GM04504 (cell line): ENCODE measurements at regions not wholly inside any gene's neighbourhood (a gene's known extent, or its start where the extent isn't known, plus 50 kb on each side); places are given as distances from the start of the nearest gene placed in this dataset.
"Not testable (repeated sequence)": the region's sequence is repeated elsewhere in the genome, so short reads cannot be mapped to it uniquely, and the experiment has no call there.

Experiments
- DNase-seq: peaks from one replicate; pipeline ENCODE4 v3.0.0-alpha.2; 2012; ENCODE audit warnings: low read depth

DNA sequence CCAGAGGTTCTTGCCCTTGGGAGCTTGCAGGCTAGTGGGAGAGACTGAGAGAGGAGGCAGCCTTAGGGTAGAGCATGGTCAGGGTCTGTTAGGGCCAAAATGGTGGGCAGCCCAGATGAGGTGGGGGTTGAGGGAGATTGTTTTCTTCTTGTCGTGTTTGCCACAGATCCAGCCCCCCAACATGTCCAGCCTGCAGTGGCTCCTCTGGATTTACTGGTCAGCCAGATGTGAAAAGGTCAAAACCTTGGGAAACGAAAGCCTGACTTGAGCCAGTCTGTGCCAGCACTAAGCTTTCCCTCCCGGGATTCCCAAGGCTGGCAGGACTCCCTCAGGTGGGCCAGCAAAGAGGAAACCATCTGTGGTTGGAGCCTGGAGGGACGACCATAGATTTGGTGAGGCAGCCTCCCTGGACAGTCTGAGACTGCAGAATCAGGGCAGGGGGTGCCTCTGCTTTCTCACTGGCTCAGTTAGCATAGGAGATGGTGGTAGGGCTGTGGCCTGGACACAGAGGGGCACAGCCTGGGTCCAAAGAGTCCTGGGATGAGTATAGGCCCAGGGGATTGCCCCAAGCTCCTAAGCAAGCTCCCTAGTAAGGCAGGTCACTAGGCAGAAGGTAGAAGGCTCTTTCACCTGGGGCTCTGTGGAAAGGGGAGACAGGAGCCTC is 51.2 kb upstream of the PRR23C start:
- no peak for DNase-seq

DNA sequence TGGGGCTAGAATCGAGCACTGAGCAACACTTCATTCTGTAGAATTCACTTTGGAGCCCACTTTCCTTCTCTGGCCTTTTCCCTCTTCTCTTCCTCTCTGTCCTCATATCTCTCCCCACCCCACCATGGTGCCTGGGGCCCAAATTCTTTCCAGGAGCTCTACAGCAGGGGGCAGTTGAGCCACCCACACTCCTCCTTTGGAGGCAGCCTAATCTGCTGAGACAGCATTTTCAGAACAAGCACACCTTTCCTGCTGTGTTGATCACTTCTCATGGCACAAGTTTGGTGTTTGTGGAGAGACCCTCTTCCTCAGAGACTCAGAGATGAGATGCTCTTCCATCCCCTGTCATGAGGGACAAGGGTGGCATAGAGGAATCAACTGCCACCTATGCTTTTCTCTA is 52.0 kb upstream of the PRR23C start:
- no peak for DNase-seq

DNA sequence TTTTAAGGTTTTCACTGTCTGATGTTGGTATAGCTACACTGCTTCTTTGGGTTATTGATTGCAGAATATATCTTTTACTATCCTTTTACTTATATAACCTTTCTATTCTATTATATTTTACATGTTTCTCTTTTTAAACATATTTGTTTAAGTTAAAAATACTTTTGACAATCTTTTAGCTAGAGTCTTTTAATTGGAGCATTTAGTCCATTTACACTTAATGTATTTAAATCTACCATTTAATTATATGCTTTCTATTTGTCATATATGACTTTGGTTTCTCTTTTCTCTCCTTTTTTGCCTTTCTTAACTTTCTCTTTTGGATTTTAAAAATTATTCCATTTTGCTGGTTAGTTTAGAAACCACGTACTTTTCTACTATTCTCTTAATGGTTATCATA is 53.7 kb upstream of the PRR23C start:
- DNase-seq = no peak

DNA sequence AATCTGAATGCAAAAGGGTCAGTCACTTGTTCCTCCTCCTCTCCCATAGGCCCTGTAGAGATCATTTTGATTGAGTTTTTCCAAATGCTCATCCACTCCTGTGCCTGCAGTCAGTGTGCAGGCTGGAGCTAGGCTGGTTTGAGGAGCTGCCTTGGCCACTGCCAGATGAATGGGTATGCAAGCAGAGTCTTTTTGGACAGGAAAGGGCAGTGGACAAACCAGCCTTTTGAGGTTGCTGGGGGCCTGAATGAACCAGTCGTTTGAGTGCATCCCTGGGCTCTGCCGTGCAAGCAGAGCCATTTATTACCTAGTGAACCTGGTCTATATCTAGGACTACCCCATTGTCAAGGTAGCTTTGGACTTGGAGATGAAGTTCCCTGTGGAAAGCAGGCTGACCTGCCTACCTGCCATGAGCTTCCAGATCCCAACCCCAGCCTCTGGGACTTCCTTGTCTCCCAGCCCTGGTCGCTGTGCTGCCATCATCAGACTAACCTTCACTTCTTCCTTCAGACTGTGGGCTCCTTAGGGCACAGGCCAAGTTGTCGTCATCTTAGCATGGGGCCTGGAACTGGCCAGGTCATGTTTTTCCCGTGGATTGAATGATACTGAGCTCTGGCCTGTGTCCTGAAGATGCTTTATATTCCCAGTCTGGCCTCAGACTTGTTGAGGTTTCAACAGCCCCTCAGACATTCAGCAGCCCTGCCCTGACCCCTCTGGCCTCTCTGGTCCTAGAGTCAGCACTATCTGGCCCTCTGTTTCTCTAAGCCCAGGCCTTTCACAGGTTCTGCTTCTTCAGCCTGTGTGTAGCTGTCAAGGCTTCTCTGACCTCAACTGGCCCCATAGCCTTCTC is 55.5 kb upstream of the PRR23C start:
- no peak for DNase-seq

DNA sequence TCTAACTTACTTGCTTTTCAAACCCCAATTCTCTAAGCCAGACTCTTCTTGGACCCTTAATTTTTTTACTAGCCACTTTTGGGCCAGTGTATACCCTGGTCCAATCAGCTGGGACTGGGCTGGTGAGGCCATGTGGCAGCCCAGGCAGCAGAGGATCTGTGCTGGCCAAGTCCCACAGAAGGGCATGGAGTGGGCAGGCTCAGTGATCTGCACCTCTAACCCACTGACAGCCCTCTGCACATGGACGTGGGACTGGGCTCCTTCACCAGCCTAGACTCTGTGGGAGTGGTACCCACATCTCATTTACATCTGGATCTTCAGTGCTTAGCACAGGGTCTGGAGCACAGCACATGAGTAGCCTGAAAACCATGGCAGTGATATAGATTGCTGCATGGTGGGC is 56.1 kb upstream of the PRR23C start:
- DNase-seq = no peak

DNA sequence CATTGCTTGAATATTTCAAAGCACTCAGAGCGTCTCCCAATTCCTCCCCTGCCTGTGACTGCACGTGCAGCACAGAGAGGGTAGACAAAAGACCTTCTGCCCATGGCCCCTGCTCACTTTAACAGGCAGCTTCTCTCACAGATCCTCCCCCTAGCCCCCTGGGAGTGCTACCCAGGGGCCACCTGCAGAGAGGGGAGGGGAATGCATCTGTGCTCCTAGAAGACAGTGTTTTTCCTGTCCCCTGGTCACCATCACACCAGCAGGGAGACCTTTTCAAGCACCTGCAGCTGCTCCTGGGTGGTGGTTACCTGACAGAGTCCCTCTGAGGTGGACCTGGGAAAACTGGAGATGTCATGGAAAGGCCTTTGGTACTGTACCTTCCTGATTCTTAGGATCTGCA is 56.7 kb upstream of the PRR23C start:
- no peak for DNase-seq

DNA sequence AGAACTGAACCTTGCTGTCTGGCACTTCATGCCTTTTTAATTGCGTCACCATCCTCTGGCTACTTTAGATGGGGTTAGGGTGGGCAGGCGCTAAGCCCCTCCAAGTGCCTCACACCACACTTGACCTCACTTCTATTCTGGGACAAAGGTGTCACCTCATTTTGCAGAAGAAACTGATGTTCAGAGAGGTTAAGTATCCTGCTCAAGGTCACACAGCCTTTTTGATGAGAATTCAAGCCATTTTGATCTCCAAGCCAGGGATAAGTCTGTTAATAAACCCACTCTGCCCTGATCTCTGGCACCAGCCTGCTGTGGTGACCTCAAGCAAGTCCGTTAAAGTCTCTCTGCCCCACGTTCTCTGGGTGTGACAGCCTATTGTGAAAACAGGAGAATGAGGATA is 58.8 kb upstream of the PRR23C start:
- no peak for DNase-seq

DNA sequence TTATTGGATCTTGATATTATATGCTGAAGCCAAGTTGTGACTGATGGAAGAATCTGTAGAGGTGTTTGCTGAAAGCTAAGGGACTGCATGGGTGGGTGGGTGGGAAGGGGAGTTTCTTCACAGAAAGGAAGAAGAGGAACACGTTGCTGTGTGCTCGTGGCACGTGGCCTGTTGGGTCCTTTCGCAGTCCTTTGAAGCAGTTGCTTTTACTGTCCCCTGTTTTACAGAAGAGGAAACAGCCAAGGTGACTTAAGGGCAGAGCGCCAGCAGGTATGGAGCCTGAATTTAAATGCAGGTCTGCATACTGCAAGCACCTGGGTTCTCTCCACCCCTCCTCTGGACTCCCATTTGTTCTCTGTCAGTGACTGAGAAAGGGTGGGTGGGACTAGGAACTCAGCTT is 59.4 kb upstream of the PRR23C start:
- DNase-seq = no peak

DNA sequence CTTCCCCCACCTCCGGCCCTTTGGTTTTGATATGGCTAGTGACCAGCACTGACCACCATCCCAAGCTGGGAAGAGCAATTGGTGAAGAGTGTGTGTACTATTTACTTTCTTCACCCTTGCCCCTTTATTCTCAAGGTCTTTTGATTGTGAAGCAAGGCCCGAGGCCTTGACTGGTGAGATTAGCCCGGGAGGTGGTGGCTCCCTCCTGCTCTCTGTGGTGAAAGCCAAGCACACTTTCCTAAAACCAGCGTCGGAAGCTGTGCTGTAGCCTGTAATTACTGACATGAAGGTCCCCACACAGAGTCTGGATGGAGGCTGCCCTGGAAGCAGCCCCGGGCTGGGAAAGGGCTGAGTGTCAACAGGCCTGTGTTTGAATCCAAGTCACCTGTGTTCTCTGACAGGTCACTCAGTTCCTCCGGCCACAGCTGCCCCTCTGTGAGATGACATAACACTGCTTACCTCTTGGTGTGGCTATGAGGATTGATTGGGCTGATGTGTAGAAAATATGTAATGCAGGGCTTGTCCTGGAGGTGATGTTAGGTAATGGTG is 60.5 kb upstream of the PRR23C start:
- no peak for DNase-seq

DNA sequence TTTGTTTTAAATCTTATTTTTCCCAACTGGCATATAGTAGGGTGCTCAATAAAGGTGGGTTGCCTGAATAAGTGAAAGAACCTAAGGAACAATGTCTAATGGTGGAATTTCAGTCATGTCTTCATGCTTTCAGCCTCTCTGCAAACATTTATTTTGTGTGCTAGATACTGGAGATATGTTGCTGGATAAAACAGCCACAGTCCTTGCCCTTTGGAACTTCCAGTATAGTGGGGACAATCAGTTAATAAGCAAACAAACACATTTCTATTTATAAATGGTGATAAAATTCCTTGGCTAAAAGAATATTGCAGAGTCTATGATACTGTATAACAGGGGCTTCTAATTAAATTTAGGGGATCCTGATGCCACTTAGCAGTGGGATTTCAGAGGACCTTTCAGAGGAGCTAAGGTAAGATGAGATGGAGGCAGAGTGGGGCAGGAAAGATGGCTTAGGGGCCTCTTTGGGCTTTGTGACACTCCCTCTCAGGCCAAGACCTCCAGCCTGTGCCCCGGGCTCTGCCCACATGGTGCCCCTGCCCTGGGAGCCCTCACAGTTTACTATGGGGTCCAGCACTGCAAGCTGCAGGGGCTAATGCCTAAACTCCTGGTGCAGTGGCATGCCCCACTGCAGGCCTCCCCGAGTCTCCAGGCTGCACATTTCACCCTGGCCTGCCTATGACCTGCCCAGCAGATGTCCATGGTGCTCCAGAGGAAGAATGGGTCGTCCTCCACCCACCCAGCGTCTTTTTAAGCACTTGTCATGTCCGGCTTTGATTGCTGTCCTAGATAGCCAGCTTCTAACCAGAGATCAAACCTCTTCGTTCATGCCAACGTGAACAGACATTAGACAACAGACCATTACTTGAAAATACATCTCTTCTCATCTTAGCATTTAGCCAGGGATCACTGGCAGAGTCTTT is 61.6 kb upstream of the PRR23C start:
- DNase-seq = no peak

DNA sequence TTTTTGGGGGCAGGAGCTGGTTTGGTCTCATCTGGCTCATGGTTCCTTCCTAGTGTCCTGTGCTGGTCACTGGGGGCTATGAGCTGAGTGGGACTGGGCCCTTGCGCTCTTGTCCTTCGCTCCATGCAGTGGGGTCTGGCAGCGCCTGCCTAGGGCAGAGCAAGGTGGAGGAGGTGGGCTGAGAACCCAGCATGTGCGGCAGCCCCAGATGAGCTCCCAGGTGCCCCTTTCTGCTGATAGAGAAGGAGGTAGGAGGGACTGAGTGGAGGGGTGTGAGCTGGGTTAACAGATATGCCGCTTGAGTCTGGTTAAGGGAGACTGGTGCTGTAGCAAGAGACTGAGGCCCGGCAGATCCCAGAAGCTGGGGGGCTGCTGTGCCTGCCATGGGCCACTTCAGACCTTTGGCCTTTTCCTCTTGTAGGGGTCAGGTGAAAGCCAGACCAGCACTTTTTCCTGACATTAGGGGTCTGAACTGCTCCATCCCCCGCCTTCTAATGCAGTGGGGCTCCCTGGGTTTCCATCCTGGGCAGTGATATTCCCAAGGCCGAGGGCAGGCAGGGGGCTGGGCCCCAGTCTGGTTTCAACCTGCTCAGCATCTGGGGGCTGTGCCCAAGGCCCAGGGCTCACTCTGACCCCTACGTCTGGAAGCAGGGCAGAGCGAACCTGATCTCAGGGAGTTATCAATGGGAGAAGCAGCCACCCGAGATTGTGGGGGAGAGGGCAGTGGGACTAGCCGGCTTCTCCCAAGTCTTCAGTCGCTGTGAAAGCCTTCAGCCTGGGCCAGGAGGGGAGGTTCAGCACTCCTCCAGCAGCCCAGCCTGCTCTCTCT is 62.9 kb upstream of the PRR23C start:
- DNase-seq = no peak

DNA sequence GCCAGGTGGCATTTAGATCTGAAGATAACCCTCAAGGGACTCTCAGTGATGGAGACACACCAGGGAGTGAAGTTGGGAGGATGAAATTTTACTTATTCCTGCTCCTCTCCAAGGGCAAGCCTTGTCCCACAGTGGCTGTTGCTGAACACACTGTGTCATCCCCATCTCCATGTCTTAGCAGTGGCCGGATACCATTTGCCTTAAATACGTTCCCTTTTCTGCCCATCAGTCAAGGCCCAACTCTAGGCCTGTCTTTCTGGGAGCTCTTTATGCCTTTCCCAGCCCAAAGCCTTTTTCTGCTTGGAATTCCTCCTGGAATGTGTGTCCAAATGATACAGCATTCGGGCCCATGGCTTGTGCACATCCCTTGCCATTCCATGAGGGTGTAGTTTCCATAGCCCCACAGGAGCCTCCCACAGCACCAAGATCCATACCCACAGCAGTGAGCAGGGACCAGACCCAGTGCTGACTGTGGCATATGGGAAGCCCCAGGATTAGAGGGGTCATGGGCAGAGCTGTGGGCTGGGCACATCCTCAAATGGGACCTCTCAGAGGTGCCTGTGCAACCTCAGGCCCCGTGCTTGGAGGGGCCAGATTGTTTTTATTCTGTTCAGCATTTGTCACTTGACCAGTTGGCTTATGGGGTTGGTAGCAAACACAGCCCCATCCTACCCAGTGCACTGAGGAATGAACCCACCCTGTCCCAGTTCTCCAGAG is 63.7 kb upstream of the PRR23C start:
- DNase-seq = no peak

DNA sequence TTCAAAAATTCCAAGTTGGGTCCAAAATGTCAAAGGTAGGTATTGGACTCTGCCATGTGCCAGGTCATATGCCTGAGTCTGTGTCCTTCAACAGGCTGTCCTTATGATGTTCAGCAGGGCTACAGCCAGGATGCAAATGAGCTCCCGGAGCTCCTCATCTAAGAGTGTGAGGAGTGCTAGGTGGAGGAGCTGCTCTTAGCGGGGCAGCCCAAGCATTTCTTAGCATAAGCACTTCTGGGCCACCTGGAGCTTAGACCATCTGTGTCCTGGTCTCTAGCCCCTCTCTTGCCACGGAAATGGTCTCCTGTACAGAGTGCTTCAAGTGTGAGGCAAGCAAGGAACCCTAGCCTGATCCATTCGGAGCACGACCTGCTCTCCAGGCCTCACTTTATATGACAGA is 64.6 kb upstream of the PRR23C start:
- no peak for DNase-seq

DNA sequence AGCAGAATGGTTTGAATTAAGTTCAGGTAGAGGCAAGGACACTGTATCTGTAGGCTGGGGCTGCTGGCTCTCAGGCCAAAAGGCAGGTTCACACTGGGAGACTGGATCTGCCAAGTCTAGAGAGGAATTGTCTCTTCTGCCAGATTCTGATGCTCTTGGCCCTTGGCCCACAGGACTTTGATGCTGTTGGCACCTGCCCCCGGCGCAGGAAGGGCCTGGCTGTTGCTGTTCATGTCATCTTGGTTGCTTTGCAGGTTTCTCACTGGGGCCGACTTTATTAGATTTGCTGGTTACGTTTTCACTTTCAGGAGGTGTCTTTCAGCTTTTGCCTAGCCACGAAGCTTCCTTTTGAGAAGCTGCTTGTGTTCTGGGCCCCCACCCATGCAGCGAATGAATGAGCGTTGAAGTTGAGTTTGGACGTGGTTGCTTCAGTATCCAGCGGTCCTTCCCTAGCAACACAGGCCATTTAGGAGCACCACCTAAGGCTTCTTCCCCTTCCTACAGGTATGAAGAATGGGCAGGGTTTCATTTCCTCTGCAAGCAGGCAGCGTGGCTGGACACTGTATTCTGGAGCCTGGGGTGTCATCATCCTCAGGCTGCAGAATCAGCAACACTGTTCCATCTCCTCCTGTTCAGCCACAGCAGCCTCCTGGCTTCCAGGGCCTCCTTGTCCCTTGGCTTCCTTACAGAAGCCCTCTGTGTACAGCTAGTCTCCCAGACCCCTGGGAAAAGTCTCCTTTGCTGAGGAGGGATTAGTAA is 65.6 kb upstream of the PRR23C start:
- no peak for DNase-seq

DNA sequence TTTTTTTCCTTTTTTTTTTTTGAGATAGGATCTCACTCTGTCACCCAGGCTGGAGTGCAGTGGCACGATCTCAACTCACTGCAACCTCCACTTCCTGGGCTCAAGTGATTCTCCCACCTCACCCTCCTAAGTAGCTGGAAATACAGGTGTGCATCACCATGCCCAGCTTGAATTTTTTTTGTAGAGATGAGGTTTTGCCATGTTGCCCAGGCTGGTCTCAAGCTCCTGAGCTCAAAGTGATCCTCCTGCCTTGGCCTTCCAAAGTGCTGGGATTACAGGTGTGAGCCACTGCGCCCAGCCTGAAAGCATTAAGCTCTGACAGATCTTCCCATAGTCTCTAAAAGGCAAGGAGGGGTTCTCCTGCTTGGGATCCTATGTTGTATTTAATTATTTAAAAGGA is 66.2 kb upstream of the PRR23C start:
- DNase-seq = not testable (repeated sequence)

DNA sequence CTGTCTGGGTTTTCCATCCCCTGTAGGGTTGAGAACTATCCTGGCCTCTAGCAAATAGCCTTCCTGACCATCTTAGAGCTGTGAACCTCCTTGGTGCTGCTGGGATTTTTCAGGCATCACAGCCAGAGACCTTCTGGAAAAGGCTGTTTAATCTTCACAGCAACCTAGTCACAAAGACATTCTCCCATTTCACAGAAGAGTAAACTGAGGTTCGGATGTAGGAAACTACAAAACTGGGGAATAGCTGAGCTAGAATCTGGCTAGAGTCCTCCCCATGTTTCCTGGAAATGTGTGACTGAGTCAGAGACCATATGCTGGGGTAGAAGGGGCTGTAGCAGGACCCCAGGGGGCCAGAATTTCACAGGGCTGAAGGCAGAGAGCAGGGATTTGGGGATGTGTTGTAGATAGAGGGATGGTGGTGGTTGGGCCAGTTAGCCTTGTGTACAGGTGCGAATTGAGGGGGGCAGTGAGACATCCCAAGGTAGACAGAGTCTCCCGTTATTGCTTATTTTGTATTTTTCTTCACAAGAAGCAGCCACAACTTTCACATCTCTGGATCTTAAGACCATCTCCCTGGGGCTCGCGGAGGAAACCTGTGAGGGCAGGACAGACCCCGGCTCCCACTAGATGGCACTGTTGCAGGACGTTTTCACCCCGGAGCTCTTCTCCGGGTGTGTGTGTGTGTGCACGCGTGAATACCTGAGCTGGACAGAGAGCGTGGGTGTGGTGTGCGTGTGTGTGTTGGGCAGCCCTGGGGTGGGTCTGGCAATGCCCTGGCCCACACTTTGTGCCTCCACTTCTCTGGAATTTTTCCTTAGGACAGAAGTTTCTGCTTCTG is 66.9 kb upstream of the PRR23C start:
- peak; percentile 33 for DNase-seq

DNA sequence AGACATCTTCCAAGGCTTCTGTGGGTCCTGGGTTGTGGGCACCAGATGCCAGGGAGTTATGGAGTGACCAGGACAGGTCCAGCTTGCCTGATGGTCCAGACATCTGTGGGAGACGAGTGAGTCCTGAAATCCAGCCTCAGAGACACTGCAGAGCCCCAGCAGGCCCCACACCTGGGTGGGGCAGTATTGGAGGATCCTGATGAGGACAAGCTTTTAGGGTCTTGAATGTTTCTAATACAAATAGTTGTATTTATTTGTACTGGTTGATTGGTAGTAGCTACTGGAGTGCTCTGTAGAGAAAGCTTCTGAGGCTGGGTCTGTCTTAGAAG is 67.5 kb upstream of the PRR23C start:
- DNase-seq = no peak

DNA sequence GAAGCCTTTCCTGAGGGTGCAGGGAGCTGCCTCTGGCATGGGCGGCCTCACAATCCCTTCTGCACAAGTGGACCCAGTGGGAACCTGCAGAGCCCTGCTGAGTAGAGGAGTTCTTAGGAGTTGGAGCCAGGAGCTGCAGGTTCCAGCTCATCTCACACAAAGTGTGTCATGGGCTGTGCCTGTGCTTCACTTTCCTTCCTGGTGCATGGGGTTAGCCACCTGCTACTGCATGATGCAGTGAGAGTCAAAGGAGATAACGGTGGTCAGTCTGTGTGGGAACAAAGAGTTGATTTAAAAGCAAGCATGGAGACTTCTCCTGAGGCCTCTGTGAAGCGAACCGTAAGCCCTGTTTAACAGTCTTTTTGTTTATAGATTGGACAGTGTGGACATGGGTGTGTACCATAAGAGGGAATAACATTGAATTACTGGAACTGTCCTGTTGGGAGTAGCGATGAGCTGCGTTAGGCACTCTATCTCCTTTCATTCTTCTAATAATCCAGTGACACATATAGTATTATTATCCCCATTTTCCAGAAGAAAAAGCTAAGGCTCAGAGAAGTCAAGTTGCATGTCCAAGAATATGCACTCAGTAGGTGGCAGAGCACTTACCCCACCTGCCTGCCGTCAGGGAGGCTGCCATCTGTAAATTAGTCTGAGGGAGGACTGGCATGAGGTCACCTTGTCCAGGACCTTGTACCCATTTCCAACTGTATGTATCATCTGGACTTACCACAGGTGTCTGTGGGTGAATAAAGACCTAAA is 68.7 kb upstream of the PRR23C start:
- no peak for DNase-seq

DNA sequence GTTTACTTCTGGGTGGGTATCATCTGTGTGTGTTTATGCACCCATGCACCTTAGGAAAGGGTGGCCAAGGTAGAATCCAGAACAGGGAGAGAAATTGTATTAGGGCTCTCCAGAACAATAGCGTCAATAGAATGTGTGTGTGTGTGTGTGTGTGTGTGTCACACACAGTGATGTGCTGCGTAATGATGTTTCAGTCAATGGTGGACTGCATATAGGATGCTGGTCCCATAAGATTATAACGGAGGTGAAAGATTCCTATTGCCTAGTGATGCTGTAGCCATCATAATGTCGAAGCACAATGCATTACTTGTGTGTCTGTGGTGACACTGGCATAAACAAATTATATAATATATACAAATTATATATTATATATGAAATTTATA is 69.3 kb upstream of the PRR23C start:
- DNase-seq = no peak
